ENCODE measurements at regions not wholly inside any gene's neighbourhood (a gene's known extent, or its start where the extent isn't known, plus 50 kb on each side); places are given as distances from the start of the nearest gene placed in this dataset.

DNA sequence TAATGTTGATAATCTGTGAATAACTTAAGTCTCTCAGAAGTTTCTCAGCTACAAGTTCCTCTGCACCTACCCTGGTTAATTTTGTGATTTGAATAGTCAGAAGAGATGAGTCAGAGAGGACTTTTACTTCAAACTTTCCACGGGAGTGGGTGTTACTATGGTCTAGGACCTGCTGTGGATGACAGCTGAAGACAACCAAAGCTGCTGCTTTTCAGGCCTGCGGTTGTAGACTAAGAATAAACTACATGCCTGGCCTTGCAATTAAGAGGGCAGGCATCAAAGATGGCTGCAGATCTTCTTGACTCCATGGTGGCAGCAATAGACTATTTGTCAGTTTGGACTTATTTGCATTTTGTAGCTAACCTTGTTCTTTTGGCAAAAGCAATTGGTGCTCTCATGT lies 227.1 kb upstream of the KRR1 start:
- no peak for ATAC-seq
- TF ChIP-seq ESRRG (CRISPR knock-in tag; IDR thresholded peaks at IDR 0.05) = no peak
- TF ChIP-seq, protein P1, sequence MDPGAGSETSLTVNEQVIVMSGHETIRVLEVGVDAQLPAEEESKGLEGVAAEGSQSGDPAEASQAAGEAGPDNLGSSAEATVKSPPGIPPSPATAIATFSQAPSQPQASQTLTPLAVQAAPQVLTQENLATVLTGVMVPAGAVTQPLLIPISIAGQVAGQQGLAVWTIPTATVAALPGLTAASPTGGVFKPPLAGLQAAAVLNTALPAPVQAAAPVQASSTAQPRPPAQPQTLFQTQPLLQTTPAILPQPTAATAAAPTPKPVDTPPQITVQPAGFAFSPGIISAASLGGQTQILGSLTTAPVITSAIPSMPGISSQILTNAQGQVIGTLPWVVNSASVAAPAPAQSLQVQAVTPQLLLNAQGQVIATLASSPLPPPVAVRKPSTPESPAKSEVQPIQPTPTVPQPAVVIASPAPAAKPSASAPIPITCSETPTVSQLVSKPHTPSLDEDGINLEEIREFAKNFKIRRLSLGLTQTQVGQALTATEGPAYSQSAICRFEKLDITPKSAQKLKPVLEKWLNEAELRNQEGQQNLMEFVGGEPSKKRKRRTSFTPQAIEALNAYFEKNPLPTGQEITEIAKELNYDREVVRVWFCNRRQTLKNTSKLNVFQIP (CRISPR knock-in tag; IDR thresholded peaks at IDR 0.05; ENCODE audit: borderline replicate concordance, low read depth) = no peak
- TF ChIP-seq ZFP30 (CRISPR knock-in tag; IDR thresholded peaks at IDR 0.05) = no peak
- TF ChIP-seq, protein P2, sequence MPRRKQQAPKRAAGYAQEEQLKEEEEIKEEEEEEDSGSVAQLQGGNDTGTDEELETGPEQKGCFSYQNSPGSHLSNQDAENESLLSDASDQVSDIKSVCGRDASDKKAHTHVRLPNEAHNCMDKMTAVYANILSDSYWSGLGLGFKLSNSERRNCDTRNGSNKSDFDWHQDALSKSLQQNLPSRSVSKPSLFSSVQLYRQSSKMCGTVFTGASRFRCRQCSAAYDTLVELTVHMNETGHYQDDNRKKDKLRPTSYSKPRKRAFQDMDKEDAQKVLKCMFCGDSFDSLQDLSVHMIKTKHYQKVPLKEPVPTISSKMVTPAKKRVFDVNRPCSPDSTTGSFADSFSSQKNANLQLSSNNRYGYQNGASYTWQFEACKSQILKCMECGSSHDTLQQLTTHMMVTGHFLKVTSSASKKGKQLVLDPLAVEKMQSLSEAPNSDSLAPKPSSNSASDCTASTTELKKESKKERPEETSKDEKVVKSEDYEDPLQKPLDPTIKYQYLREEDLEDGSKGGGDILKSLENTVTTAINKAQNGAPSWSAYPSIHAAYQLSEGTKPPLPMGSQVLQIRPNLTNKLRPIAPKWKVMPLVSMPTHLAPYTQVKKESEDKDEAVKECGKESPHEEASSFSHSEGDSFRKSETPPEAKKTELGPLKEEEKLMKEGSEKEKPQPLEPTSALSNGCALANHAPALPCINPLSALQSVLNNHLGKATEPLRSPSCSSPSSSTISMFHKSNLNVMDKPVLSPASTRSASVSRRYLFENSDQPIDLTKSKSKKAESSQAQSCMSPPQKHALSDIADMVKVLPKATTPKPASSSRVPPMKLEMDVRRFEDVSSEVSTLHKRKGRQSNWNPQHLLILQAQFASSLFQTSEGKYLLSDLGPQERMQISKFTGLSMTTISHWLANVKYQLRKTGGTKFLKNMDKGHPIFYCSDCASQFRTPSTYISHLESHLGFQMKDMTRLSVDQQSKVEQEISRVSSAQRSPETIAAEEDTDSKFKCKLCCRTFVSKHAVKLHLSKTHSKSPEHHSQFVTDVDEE (CRISPR knock-in tag; IDR thresholded peaks at IDR 0.05) = no peak
- no peak for TF ChIP-seq SNAI2 (CRISPR knock-in tag; IDR thresholded peaks at IDR 0.05)
- TF ChIP-seq TCF4 (CRISPR knock-in tag; IDR thresholded peaks at IDR 0.05; ENCODE audit: borderline replicate concordance) = no peak
- TF ChIP-seq, protein P3, sequence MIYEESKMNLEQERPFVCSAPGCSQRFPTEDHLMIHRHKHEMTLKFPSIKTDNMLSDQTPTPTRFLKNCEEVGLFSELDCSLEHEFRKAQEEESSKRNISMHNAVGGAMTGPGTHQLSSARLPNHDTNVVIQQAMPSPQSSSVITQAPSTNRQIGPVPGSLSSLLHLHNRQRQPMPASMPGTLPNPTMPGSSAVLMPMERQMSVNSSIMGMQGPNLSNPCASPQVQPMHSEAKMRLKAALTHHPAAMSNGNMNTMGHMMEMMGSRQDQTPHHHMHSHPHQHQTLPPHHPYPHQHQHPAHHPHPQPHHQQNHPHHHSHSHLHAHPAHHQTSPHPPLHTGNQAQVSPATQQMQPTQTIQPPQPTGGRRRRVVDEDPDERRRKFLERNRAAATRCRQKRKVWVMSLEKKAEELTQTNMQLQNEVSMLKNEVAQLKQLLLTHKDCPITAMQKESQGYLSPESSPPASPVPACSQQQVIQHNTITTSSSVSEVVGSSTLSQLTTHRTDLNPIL (CRISPR knock-in tag; IDR thresholded peaks at IDR 0.05; ENCODE audit: low read depth) = no peak
- TF ChIP-seq, protein P4, sequence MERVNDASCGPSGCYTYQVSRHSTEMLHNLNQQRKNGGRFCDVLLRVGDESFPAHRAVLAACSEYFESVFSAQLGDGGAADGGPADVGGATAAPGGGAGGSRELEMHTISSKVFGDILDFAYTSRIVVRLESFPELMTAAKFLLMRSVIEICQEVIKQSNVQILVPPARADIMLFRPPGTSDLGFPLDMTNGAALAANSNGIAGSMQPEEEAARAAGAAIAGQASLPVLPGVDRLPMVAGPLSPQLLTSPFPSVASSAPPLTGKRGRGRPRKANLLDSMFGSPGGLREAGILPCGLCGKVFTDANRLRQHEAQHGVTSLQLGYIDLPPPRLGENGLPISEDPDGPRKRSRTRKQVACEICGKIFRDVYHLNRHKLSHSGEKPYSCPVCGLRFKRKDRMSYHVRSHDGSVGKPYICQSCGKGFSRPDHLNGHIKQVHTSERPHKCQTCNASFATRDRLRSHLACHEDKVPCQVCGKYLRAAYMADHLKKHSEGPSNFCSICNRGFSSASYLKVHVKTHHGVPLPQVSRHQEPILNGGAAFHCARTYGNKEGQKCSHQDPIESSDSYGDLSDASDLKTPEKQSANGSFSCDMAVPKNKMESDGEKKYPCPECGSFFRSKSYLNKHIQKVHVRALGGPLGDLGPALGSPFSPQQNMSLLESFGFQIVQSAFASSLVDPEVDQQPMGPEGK (CRISPR knock-in tag; IDR thresholded peaks at IDR 0.05; ENCODE audit: borderline replicate concordance) = no peak
- TF ChIP-seq CSDC2 (CRISPR knock-in tag; IDR thresholded peaks at IDR 0.05) = no peak
- TF ChIP-seq ZNF8 (CRISPR knock-in tag; IDR thresholded peaks at IDR 0.05) = no peak
- TF ChIP-seq RARB (CRISPR knock-in tag; IDR thresholded peaks at IDR 0.05) = no peak
- TF ChIP-seq ZC3H10 (CRISPR knock-in tag; IDR thresholded peaks at IDR 0.05) = no peak
- TF ChIP-seq ZFP3 (CRISPR knock-in tag; IDR thresholded peaks at IDR 0.05) = no peak
- no peak for TF ChIP-seq ZNF70 (CRISPR knock-in tag; IDR thresholded peaks at IDR 0.05)
- no peak for TF ChIP-seq OSR1 (CRISPR knock-in tag; IDR thresholded peaks at IDR 0.05)
- no peak for TF ChIP-seq TOX (CRISPR knock-in tag; IDR thresholded peaks at IDR 0.05; ENCODE audit: borderline replicate concordance)
- TF ChIP-seq ARNTL (CRISPR knock-in tag; IDR thresholded peaks at IDR 0.05; ENCODE audit: borderline replicate concordance, low read depth) = no peak
- no peak for TF ChIP-seq ZNF565 (CRISPR knock-in tag; conservative IDR thresholded peaks at IDR 0.05; ENCODE audit: low read depth)
- TF ChIP-seq BACH2 (CRISPR knock-in tag; IDR thresholded peaks at IDR 0.05; ENCODE audit: borderline replicate concordance) = no peak

DNA sequence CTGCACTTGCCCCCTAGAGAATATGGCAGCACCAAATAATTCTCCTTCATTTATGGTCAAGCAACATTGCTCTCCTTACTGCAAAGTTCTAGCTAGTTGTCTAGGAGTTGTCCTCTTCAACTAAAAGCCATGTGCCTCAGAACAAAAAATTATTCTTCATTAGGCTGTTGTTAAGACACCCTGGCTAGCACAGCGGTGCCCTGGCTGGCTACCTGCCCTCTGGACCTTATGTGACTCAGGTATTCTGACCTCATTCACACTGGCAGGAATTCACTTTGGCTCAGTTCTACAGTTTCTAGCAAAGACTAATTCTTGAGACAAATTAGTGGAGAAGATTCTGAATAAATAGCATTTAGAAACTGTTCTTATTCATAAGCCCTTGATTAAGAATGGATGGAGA lies 224.4 kb upstream of the KRR1 start:
- TF ChIP-seq, protein P4 (CRISPR knock-in tag; IDR thresholded peaks at IDR 0.05; ENCODE audit: borderline replicate concordance) = no peak
- TF ChIP-seq ZC3H10 (CRISPR knock-in tag; IDR thresholded peaks at IDR 0.05) (no peak), BACH2 (CRISPR knock-in tag; IDR thresholded peaks at IDR 0.05; ENCODE audit: borderline replicate concordance) (no peak), TCF4 (CRISPR knock-in tag; IDR thresholded peaks at IDR 0.05; ENCODE audit: borderline replicate concordance) (no peak), RARB (CRISPR knock-in tag; IDR thresholded peaks at IDR 0.05) (no peak), OSR1 (CRISPR knock-in tag; IDR thresholded peaks at IDR 0.05) (no peak), ZFP30 (CRISPR knock-in tag; IDR thresholded peaks at IDR 0.05) (no peak), ZFP3 (CRISPR knock-in tag; IDR thresholded peaks at IDR 0.05) (no peak), SNAI2 (CRISPR knock-in tag; IDR thresholded peaks at IDR 0.05) (no peak), ISL1 (CRISPR knock-in tag; IDR thresholded peaks at IDR 0.05) (no peak), ZNF565 (CRISPR knock-in tag; conservative IDR thresholded peaks at IDR 0.05; ENCODE audit: low read depth) (no peak), CSDC2 (CRISPR knock-in tag; IDR thresholded peaks at IDR 0.05) (no peak), ESRRG (CRISPR knock-in tag; IDR thresholded peaks at IDR 0.05) (no peak), TOX (CRISPR knock-in tag; IDR thresholded peaks at IDR 0.05; ENCODE audit: borderline replicate concordance) (no peak)
- TF ChIP-seq, protein P5, sequence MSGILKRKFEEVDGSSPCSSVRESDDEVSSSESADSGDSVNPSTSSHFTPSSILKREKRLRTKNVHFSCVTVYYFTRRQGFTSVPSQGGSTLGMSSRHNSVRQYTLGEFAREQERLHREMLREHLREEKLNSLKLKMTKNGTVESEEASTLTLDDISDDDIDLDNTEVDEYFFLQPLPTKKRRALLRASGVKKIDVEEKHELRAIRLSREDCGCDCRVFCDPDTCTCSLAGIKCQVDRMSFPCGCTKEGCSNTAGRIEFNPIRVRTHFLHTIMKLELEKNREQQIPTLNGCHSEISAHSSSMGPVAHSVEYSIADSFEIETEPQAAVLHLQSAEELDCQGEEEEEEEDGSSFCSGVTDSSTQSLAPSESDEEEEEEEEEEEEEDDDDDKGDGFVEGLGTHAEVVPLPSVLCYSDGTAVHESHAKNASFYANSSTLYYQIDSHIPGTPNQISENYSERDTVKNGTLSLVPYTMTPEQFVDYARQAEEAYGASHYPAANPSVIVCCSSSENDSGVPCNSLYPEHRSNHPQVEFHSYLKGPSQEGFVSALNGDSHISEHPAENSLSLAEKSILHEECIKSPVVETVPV (CRISPR knock-in tag; IDR thresholded peaks at IDR 0.05) = no peak
- TF ChIP-seq, protein P1 (CRISPR knock-in tag; IDR thresholded peaks at IDR 0.05; ENCODE audit: borderline replicate concordance, low read depth) = no peak
- TF ChIP-seq, protein P2 (CRISPR knock-in tag; IDR thresholded peaks at IDR 0.05) = no peak
- no peak for ATAC-seq

Measured in SK-N-SH treated with all-trans-retinoic acid at 6 μM for 48 hours (cell line).